ENCODE measurements at regions not wholly inside any gene's neighbourhood (a gene's known extent, or its start where the extent isn't known, plus 50 kb on each side); places are given as distances from the start of the nearest gene placed in this dataset.
"Not testable (repeated sequence)": the region's sequence is repeated elsewhere in the genome, so short reads cannot be mapped to it uniquely, and the experiment has no call there.

DNA sequence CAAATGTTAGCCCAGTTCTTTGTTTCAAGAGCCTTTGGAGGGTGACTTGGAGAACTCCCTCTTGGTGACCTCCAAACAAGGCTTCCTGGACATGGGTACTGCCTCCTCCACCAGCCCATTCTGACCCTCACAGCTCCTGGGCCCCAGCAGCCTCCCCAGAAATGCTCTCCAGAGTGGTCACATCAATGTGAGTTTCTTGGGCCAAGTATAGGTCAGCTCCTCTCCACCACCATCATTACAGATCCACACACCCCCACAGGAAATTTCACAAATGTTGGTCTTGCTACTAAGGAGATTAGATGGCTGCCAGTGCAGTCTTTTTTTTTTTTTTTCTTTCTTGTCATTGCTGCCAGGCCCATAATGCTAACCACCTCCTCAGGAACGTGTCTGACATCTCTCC is 410.7 kb downstream of the DTWD2 start:
- no peak for DNase-seq
- no peak overlapping the region for H3K4me3 ChIP-seq
- H3K4me1 ChIP-seq, result peaks cover 16% of the 10 kb centered on the region
- TF ChIP-seq, protein P1, sequence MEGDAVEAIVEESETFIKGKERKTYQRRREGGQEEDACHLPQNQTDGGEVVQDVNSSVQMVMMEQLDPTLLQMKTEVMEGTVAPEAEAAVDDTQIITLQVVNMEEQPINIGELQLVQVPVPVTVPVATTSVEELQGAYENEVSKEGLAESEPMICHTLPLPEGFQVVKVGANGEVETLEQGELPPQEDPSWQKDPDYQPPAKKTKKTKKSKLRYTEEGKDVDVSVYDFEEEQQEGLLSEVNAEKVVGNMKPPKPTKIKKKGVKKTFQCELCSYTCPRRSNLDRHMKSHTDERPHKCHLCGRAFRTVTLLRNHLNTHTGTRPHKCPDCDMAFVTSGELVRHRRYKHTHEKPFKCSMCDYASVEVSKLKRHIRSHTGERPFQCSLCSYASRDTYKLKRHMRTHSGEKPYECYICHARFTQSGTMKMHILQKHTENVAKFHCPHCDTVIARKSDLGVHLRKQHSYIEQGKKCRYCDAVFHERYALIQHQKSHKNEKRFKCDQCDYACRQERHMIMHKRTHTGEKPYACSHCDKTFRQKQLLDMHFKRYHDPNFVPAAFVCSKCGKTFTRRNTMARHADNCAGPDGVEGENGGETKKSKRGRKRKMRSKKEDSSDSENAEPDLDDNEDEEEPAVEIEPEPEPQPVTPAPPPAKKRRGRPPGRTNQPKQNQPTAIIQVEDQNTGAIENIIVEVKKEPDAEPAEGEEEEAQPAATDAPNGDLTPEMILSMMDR (IDR thresholded peaks at IDR 0.05; ENCODE audit: borderline replicate concordance), result no peak
- no peaks in the 10 kb centered on the region for H3K27me3 ChIP-seq (ENCODE audit: low read depth)
- no peaks in the 10 kb centered on the region for H3K36me3 ChIP-seq
- peak overlapping the region; percentile 24 for H3K27ac ChIP-seq (replicated peaks)
- H3K9me3 ChIP-seq (replicated peaks), result no peaks in the 10 kb centered on the region
- intact Hi-C loops (cut with micrococcal nuclease), result no loop called here

DNA sequence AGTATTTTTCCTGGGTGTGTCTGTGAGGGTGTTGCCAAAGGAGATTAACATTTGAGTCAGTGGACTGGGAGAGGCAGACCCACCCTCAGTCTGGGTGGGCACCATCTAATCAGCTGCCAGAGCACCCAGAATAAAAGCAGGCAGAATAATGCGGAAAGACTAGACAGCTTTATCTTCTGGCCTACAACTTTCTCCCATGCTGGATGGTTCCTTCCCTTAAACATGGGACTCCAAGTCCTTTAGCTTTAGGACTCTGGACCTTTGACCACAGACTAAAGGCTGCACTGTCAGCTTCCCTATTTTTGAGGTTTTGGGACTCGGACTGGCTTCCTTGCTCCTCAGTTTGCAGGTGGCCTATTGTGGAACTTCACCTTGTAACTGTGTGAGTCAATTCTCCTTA is 418.1 kb downstream of the DTWD2 start:
- H3K4me3 ChIP-seq; H3K27me3 ChIP-seq (ENCODE audit: low read depth); H3K9me3 ChIP-seq (replicated peaks); intact Hi-C loops (cut with micrococcal nuclease); H3K4me1 ChIP-seq; H3K27ac ChIP-seq (replicated peaks); H3K36me3 ChIP-seq; DNase-seq: not testable (repeated sequence)

DNA sequence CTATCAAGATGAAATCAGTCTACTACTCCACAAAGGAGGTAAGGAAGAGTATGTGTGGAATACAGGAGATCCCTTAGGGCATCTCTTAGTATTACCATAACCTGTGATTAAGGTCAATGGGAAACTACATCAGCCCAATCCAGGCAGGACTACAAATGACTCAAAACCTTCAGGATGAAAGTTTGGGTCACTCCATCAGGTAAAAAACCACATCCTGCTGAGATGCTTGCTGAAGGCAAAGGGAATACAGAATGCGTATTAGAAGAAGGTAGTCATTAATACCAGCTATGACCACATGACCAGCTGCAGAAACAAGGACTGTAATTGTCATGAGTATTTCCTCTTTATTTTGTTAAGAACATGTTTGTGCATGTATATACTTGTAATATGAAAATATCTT is 418.8 kb downstream of the DTWD2 start:
- H3K9me3 ChIP-seq (replicated peaks); DNase-seq; H3K36me3 ChIP-seq; H3K4me3 ChIP-seq; H3K4me1 ChIP-seq; H3K27ac ChIP-seq (replicated peaks); H3K27me3 ChIP-seq (ENCODE audit: low read depth); intact Hi-C loops (cut with micrococcal nuclease): not testable (repeated sequence)

DNA sequence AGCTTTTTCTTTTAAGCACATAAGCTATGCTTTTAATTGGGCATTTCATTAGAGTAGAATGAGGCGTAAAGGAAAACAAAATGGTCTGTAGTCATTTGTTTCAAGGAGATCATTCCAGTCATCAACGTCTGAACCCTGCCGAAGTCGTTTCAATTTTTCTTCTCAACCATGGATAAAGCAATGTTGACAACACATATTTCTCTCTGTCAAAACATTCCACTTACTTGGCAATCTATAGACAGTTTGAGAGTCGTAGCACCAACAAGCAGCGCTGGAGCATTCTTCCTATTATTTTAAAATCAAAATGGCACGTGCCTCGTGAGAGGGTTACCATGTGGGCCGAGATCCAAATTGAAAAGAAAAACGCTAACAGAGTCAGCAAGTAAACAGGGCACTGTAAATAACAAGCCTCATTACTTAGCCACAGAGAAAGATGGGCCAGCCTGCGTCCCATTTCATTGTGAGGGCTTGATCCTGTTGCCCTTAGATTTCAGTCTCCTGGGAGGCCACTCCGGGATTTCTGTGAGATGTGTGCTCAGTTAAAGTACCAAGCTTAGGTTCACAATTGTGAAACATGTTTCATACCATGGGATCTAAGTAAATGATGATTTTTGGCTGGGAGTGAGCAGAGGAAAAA is 422.9 kb downstream of the DTWD2 start:
- Histone ChIP-seq H3K4me3 (no peak overlapping the region), H3K27ac (replicated peaks) (no peak overlapping the region), H3K9me3 (replicated peaks) (no peaks in the 10 kb centered on the region), H3K4me1 (peaks cover 8% of the 10 kb centered on the region), H3K27me3 (ENCODE audit: low read depth) (no peaks in the 10 kb centered on the region), H3K36me3 (no peaks in the 10 kb centered on the region)
- DNase-seq, result no peak
- intact Hi-C loops (cut with micrococcal nuclease), result no loop called here
- TF ChIP-seq, protein P1 (IDR thresholded peaks at IDR 0.05; ENCODE audit: borderline replicate concordance), result no peak

DNA sequence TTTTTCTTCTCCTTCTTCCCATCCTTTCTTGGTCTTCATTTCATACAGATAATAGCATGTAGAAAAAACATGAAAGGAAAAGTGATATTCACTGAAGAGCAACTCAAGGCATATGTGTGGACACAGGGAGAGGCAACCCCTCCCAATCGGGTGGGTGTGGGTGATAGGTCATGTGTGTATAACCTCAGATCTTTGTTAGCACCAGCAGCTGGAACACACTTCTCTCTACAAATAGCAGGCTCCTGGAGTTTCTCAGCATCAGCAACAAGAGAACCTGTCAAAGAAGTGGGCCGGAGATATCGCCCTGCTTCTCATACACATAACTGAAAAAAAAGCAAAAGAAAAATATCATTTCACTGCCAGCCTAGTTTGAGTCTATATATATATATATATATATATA is 426.4 kb downstream of the DTWD2 start:
- H3K9me3 ChIP-seq (replicated peaks), result no peaks in the 10 kb centered on the region
- H3K4me3 ChIP-seq, result peak overlapping the region; percentile 59
- H3K27me3 ChIP-seq (ENCODE audit: low read depth), result no peaks in the 10 kb centered on the region
- DNase-seq, result peak; percentile 36
- H3K27ac ChIP-seq (replicated peaks), result peak overlapping the region; percentile 60
- peaks cover 28% of the 10 kb centered on the region for H3K4me1 ChIP-seq
- intact Hi-C loops (cut with micrococcal nuclease), result no loop called here
- no peaks in the 10 kb centered on the region for H3K36me3 ChIP-seq
- TF ChIP-seq, protein P1 (IDR thresholded peaks at IDR 0.05; ENCODE audit: borderline replicate concordance), result no peak

GRCh38 chr5:118561235-118561634 is 427.1 kb downstream of the DTWD2 start:
- H3K4me1 ChIP-seq, result peaks cover 33% of the 10 kb centered on the region
- no peaks in the 10 kb centered on the region for H3K27me3 ChIP-seq (ENCODE audit: low read depth)
- H3K4me3 ChIP-seq, result peak overlapping the region; percentile 59
- H3K27ac ChIP-seq (replicated peaks), result peak overlapping the region; percentile 60
- no peak for DNase-seq
- intact Hi-C loops (cut with micrococcal nuclease), result no loop called here
- H3K36me3 ChIP-seq, result no peaks in the 10 kb centered on the region
- H3K9me3 ChIP-seq (replicated peaks), result no peaks in the 10 kb centered on the region
- TF ChIP-seq, protein P1 (IDR thresholded peaks at IDR 0.05; ENCODE audit: borderline replicate concordance), result no peak

All from left ventricle myocardium inferior (tissue), 1 donor.